Fibroblast of lung (primary cell): ENCODE measurements at regions not wholly inside any gene's neighbourhood (a gene's known extent, or its start where the extent isn't known, plus 50 kb on each side); places are given as distances from the start of the nearest gene placed in this dataset.
A peak's percentile ranks its signal among the peaks of the same experiment; 100 is the strongest.

ENCODE experiments used
- DNase-seq, 2 donors: peaks; one replicate each; pipeline versions ENCODE4 v3.0.0 to v3.0.0-alpha.2; 2010; ENCODE audit warnings: low read depth in 2 of 2
- H2AFZ ChIP-seq: 2 replicates; pipeline ENCODE4 v1.5.1; 2012; ENCODE audit warnings: low read length, control low read depth, inconsistent platforms
- H3K27ac ChIP-seq: 2 replicates; pipeline ENCODE4 v1.5.1; 2011; ENCODE audit warnings: low read length, control low read depth; ENCODE audit not compliant: insufficient read depth
- H3K27me3 ChIP-seq: 2 replicates; pipeline ENCODE4 v1.5.1; 2011; ENCODE audit warnings: mild to moderate bottlenecking, low read length; ENCODE audit not compliant: control insufficient read depth, insufficient read depth
- H3K36me3 ChIP-seq: 2 replicates; pipeline ENCODE4 v1.5.1; 2011; ENCODE audit warnings: low read length; ENCODE audit not compliant: control insufficient read depth, insufficient read depth
- H3K4me1 ChIP-seq: 2 replicates; pipeline ENCODE4 v1.5.1; 2011; ENCODE audit warnings: low read length; ENCODE audit not compliant: control insufficient read depth, insufficient read depth; ENCODE audit errors: extremely low read depth
- H3K4me2 ChIP-seq: 2 replicates; pipeline ENCODE4 v1.5.1; 2011; ENCODE audit warnings: low read length, control low read depth; ENCODE audit not compliant: insufficient read depth; ENCODE audit errors: extremely low read depth
- H3K4me3 ChIP-seq, 4 experiments: fragments of 200-600 bp in 1 of 4; sonication (generic) in 1 of 4; replicated peaks in 1 of 4; 2 replicates each; pipeline ENCODE4 v1.5.1; 2011 to 2016; ENCODE audit warnings: low read length in 4 of 4, low read depth in 3 of 4, mild to moderate bottlenecking in 3 of 4, control low read depth in 2 of 4, inconsistent platforms in 1 of 4, mixed read lengths in 1 of 4; ENCODE audit not compliant: insufficient read depth in 1 of 4; ENCODE audit errors: control extremely low read depth in 1 of 4
- H3K79me2 ChIP-seq: 2 replicates; pipeline ENCODE4 v1.5.1; 2012; ENCODE audit warnings: mild to moderate bottlenecking, low read length, inconsistent platforms; ENCODE audit not compliant: control insufficient read depth, insufficient read depth
- H3K9ac ChIP-seq: 2 replicates; pipeline ENCODE4 v1.5.1; 2011; ENCODE audit warnings: mild to moderate bottlenecking, low read length, control low read depth; ENCODE audit not compliant: insufficient read depth
- H3K9me3 ChIP-seq: 2 replicates; pipeline ENCODE4 v1.5.1; 2012; ENCODE audit warnings: low read depth, low read length; ENCODE audit not compliant: control insufficient read depth, insufficient read depth
- H4K20me1 ChIP-seq: 2 replicates; pipeline ENCODE4 v1.5.1; 2011; ENCODE audit warnings: low read length; ENCODE audit not compliant: control insufficient read depth, insufficient read depth; ENCODE audit errors: extremely low read depth
- CTCF ChIP-seq, 2 donors: IDR thresholded peaks in 1 of 2; conservative IDR thresholded peaks in 1 of 2; 1 replicate in 1 of 2; 2 replicates in 1 of 2; pipeline ENCODE4 v1.5.1; 2011 to 2012; ENCODE audit warnings: low read length in 2 of 2, control low read depth in 1 of 2, inconsistent platforms in 1 of 2, low read depth in 1 of 2, mild to moderate bottlenecking in 1 of 2
- EZH2 ChIP-seq: IDR thresholded peaks from 2 replicates; pipeline ENCODE4 v1.5.1; 2012; ENCODE audit warnings: low read length, control low read depth, mild to moderate bottlenecking; ENCODE audit errors: missing control alignments

GRCh38 chrY:7936831-7937230, 1025.3 kb upstream of the AMELY start:
- no peak for DNase-seq
- H3K79me2 ChIP-seq = no peaks in the 10 kb centered on the region
- H3K9ac ChIP-seq = no peak overlapping the region
- H4K20me1 ChIP-seq = no peaks in the 10 kb centered on the region
- no peak overlapping the region for H3K4me3 ChIP-seq
- no peak overlapping the region for H3K4me2 ChIP-seq
- TF ChIP-seq EZH2 = no peak
- TF ChIP-seq CTCF (conservative IDR thresholded peaks at IDR 0.05 in 1 of 2, IDR thresholded peaks at IDR 0.05 in 1 of 2; ENCODE audit: low read depth in 1 of 2, low read length in 2 of 2) = no peak
- no peak overlapping the region for H2AFZ ChIP-seq
- H3K4me1 ChIP-seq = no peaks in the 10 kb centered on the region
- H3K9me3 ChIP-seq = no peaks in the 10 kb centered on the region
- H3K27ac ChIP-seq = no peak overlapping the region
- no peaks in the 10 kb centered on the region for H3K36me3 ChIP-seq
- H3K27me3 ChIP-seq = no peaks in the 10 kb centered on the region

- Histone ChIP-seq H3K4me1 (no peaks in the 10 kb centered on the region), H3K4me2 (no peak overlapping the region)
- peak in 1 of 2 donors; percentile 74 for DNase-seq
Observed at GRCh38 chrY:7936046-7936445, 1024.5 kb upstream of the AMELY start.

GRCh38 chrY:7935606-7936005, 1024.1 kb upstream of the AMELY start:
- Histone ChIP-seq H3K27me3 (no peaks in the 10 kb centered on the region), H3K4me1 (no peaks in the 10 kb centered on the region), H3K4me3 (no peak overlapping the region), H3K79me2 (no peaks in the 10 kb centered on the region), H3K4me2 (no peak overlapping the region), H3K9me3 (no peaks in the 10 kb centered on the region), H3K27ac (no peak overlapping the region), H2AFZ (no peak overlapping the region), H3K9ac (no peak overlapping the region), H4K20me1 (no peaks in the 10 kb centered on the region), H3K36me3 (no peaks in the 10 kb centered on the region)
- DNase-seq = no peak
- TF ChIP-seq EZH2 (no peak), CTCF (conservative IDR thresholded peaks at IDR 0.05 in 1 of 2, IDR thresholded peaks at IDR 0.05 in 1 of 2; ENCODE audit: low read depth in 1 of 2, low read length in 2 of 2) (no peak)

More at GRCh38 chrY:7936046-7936445, 1024.5 kb upstream of the AMELY start:
- no peak overlapping the region for H3K27ac ChIP-seq
- no peaks in the 10 kb centered on the region for H4K20me1 ChIP-seq
- no peak overlapping the region for H2AFZ ChIP-seq
- no peaks in the 10 kb centered on the region for H3K36me3 ChIP-seq
- no peaks in the 10 kb centered on the region for H3K9me3 ChIP-seq
- no peak overlapping the region for H3K4me3 ChIP-seq
- no peak overlapping the region for H3K9ac ChIP-seq
- TF ChIP-seq CTCF (conservative IDR thresholded peaks at IDR 0.05 in 1 of 2, IDR thresholded peaks at IDR 0.05 in 1 of 2; ENCODE audit: low read depth in 1 of 2, low read length in 2 of 2) (no peak), EZH2 (no peak)
- H3K79me2 ChIP-seq = no peaks in the 10 kb centered on the region
- no peaks in the 10 kb centered on the region for H3K27me3 ChIP-seq
